HCT116 (cell line): ENCODE measurements at regions not wholly inside any gene's neighbourhood (a gene's known extent, or its start where the extent isn't known, plus 50 kb on each side); places are given as distances from the start of the nearest gene placed in this dataset.

Experiments
- ATAC-seq: fragments of 200-7000 bp; cut with Tn5 transposase; 2 replicates; pipeline ENCODE4 v1.9.1; 2020; ENCODE audit warnings: mild to moderate bottlenecking, moderate library complexity
- BruUV-seq: library from RNA; stranded (reverse); fragments of 400-500 nt; replicated peaks from 2 replicates; lab custom pipeline; 2021; lab: Mats Ljungman, UMichigan
- CTCF ChIA-PET: fragments of 300-600 bp; sonication (Branson Sonifier 250); formaldehyde crosslinking; loops from one replicate; lab custom pipeline; 2021; ENCODE audit warnings: antibody characterized with exemption; lab: Charles Lee
- POLR2A ChIA-PET: fragments of 300-600, 350-600 bp; sonication (Branson Sonifier 250); formaldehyde crosslinking; loops from one replicate; lab custom pipeline; 2021; ENCODE audit warnings: antibody characterized with exemption; lab: Charles Lee
- RAD21 ChIA-PET, 2 experiments: fragments of 300-600 bp; sonication (Branson Sonifier 250); formaldehyde crosslinking; loops; one replicate each; lab custom pipeline; 2023; ENCODE audit warnings: low total read pairs in 2 of 2; ENCODE audit not compliant: uncharacterized antibody in 2 of 2, unreplicated experiment in 2 of 2, low non-redundant PET in 1 of 2; lab: Charles Lee
- DNase-seq: peaks from one replicate; pipeline ENCODE4 v3.0.0-alpha.2; 2010; ENCODE audit warnings: low read depth, low spot score
- H2AFZ ChIP-seq: fragments of 200-600 bp; shearing (Covaris generic), sonication (generic); 2 replicates; pipeline ENCODE4 v1.6.1; 2017; ENCODE audit warnings: low read depth, mixed run types, mixed read lengths, antibody characterized with exemption, low read length; ENCODE audit not compliant: poor library complexity, severe bottlenecking
- H3K27ac ChIP-seq: 2 replicates; pipeline ENCODE4 v1.5.1; 2012; ENCODE audit warnings: low read depth, low read length
- H3K27me3 ChIP-seq: fragments of 200-600 bp; sonication (generic); 2 replicates; pipeline ENCODE4 v1.6.1; 2016; ENCODE audit warnings: mixed run types, low read length, mixed read lengths; ENCODE audit not compliant: insufficient read depth
- H3K36me3 ChIP-seq, 2 experiments: fragments of 200-500 bp in 1 of 2; fragments of 200-600 bp in 1 of 2; sonication (Bioruptor generic) in 1 of 2; sonication (generic) in 1 of 2; 2 replicates each; pipeline versions ENCODE4 v1.5.1 to v1.6.1; 2014 to 2016; ENCODE audit warnings: low read length in 2 of 2, inconsistent platforms in 1 of 2, mixed read lengths in 1 of 2, mixed run types in 1 of 2; ENCODE audit not compliant: insufficient read depth in 2 of 2, control insufficient read depth in 1 of 2
- H3K4me1 ChIP-seq, 2 experiments: fragments of 200-600 bp in 1 of 2; sonication (generic) in 1 of 2; 2 replicates each; pipeline versions ENCODE4 v1.5.1 to v1.6.1; 2012 to 2017; ENCODE audit warnings: low read length in 2 of 2, inconsistent platforms in 1 of 2, mild to moderate bottlenecking in 1 of 2, mixed read lengths in 1 of 2, mixed run types in 1 of 2, moderate library complexity in 1 of 2; ENCODE audit not compliant: insufficient read depth in 2 of 2, control insufficient read depth in 1 of 2
- H3K4me2 ChIP-seq: fragments of 200-600 bp; sonication (generic); 2 replicates; pipeline ENCODE4 v1.6.1; 2017; ENCODE audit warnings: mixed run types, low read length, mixed read lengths
- H3K4me3 ChIP-seq, 2 experiments: fragments of 200-600 bp in 1 of 2; sonication (generic) in 1 of 2; replicated peaks in 1 of 2; 2 replicates each; pipeline ENCODE4 v1.5.1; 2011 to 2016; ENCODE audit warnings: low read length in 2 of 2, control low read depth in 1 of 2, low read depth in 1 of 2, mild to moderate bottlenecking in 1 of 2, mixed read lengths in 1 of 2, mixed run types in 1 of 2
- H3K79me2 ChIP-seq: fragments of 200-600 bp; sonication (generic); 2 replicates; pipeline ENCODE4 v1.6.1; 2017; ENCODE audit warnings: mild to moderate bottlenecking, mixed run types, low read length, moderate library complexity, mixed read lengths; ENCODE audit not compliant: insufficient read depth
- H3K9ac ChIP-seq: fragments of 200-600 bp; sonication (generic); 2 replicates; pipeline ENCODE4 v1.6.1; 2016; ENCODE audit warnings: low read length, mixed read lengths
- H3K9me2 ChIP-seq: fragments of 200-600 bp; sonication (generic), shearing (Covaris generic); 2 replicates; pipeline ENCODE4 v1.6.1; 2017; ENCODE audit warnings: mixed run types, mild to moderate bottlenecking, moderate library complexity; ENCODE audit not compliant: insufficient read depth
- H3K9me3 ChIP-seq, 2 experiments: fragments of 200-500 bp in 1 of 2; fragments of 200-600 bp in 1 of 2; sonication (Bioruptor generic) in 1 of 2; sonication (generic) in 1 of 2; 2 replicates each; pipeline ENCODE4 v1.6.1; 2014 to 2017; ENCODE audit warnings: low read length in 2 of 2, mixed read lengths in 2 of 2, inconsistent platforms in 1 of 2, low read depth in 1 of 2, mild to moderate bottlenecking in 1 of 2, mixed run types in 1 of 2, moderate library complexity in 1 of 2; ENCODE audit not compliant: control insufficient read depth in 1 of 2, insufficient read depth in 1 of 2
- H4K20me1 ChIP-seq: fragments of 200-600 bp; sonication (generic), shearing (Covaris generic); 2 replicates; pipeline ENCODE4 v1.6.1; 2017; ENCODE audit warnings: mixed run types, mild to moderate bottlenecking, moderate library complexity; ENCODE audit not compliant: insufficient read depth
- CEBPB ChIP-seq: IDR thresholded peaks from 2 replicates; pipeline ENCODE4 v1.6.1; 2012; ENCODE audit warnings: low read depth
- POLR2A ChIP-seq: IDR thresholded peaks from 2 replicates; pipeline ENCODE4 v1.7.0; 2011; ENCODE audit warnings: borderline replicate concordance; ENCODE audit not compliant: insufficient read depth, insufficient read length; ENCODE audit errors: extremely low read depth
- POLR2AphosphoS5 ChIP-seq: IDR thresholded peaks from 2 replicates; pipeline ENCODE4 v1.6.1; 2011; ENCODE audit warnings: mild to moderate bottlenecking, low read depth, low read length, moderate library complexity
- SIN3A ChIP-seq: IDR thresholded peaks from 2 replicates; pipeline ENCODE4 v1.6.1; 2012; ENCODE audit warnings: low read depth
- SP1 ChIP-seq: IDR thresholded peaks from 2 replicates; pipeline ENCODE4 v1.6.1; 2012; ENCODE audit warnings: low read depth
- SRF ChIP-seq: IDR thresholded peaks from 2 replicates; pipeline ENCODE4 v1.6.1; 2012; ENCODE audit warnings: low read depth
- ZNF274 ChIP-seq: fragments of 200-500 bp; sonication (Bioruptor generic); IDR thresholded peaks from 2 replicates; pipeline ENCODE4 v1.6.1; 2014; ENCODE audit warnings: mild to moderate bottlenecking, low read depth, low read length, inconsistent platforms
- intact Hi-C: fragments of 100-400 bp; cut with micrococcal nuclease; formaldehyde crosslinking; loops from 2 replicates; pipeline ENCODE4 v1.10.0; 2022
- TF ChIP-seq, protein P1 (sequence below), 3 experiments: fragments of 200-600 bp in 1 of 3; sonication (generic) in 1 of 3; IDR thresholded peaks in 2 of 3; conservative IDR thresholded peaks in 1 of 3; 2 replicates each; pipeline ENCODE4 v1.5.1; 2012 to 2017; ENCODE audit warnings: low read depth in 2 of 3, low read length in 2 of 3, antibody characterized with exemption in 1 of 3, borderline replicate concordance in 1 of 3, control low read depth in 1 of 3, mild to moderate bottlenecking in 1 of 3, mixed read lengths in 1 of 3, mixed run types in 1 of 3, moderate library complexity in 1 of 3; ENCODE audit not compliant: insufficient read depth in 1 of 3

DNA sequence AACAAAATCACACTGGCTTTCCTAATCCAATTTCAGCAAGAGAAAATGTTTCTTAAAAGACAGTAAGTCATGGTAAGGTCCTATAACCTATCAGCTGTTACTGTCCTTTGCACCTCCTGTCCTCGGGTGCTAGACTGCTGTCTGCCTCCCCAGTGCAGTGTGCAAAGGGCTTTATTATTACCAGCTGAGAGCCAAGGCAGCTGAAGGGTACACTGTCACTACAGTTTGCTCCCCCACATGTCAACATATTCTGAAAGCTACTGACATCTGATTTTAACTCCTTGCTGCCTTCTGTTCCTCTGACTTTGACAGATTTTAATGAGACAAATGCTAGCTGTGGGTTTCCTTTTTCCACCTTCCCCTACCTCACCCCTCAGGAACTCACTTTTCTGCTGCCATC, 389.4 kb upstream of the SLC24A2 start (continued):
- TF ChIP-seq, protein P1, sequence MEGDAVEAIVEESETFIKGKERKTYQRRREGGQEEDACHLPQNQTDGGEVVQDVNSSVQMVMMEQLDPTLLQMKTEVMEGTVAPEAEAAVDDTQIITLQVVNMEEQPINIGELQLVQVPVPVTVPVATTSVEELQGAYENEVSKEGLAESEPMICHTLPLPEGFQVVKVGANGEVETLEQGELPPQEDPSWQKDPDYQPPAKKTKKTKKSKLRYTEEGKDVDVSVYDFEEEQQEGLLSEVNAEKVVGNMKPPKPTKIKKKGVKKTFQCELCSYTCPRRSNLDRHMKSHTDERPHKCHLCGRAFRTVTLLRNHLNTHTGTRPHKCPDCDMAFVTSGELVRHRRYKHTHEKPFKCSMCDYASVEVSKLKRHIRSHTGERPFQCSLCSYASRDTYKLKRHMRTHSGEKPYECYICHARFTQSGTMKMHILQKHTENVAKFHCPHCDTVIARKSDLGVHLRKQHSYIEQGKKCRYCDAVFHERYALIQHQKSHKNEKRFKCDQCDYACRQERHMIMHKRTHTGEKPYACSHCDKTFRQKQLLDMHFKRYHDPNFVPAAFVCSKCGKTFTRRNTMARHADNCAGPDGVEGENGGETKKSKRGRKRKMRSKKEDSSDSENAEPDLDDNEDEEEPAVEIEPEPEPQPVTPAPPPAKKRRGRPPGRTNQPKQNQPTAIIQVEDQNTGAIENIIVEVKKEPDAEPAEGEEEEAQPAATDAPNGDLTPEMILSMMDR (IDR thresholded peaks at IDR 0.05 in 2 of 3, conservative IDR thresholded peaks at IDR 0.05 in 1 of 3; ENCODE audit: borderline replicate concordance in 1 of 3, insufficient read depth in 1 of 3, low read depth in 2 of 3, low read length in 2 of 3) = no peak
- no peak for TF ChIP-seq ZNF274
- no peak for TF ChIP-seq CEBPB
- no peak for TF ChIP-seq POLR2AphosphoS5
- TF ChIP-seq SRF = no peak

DNA sequence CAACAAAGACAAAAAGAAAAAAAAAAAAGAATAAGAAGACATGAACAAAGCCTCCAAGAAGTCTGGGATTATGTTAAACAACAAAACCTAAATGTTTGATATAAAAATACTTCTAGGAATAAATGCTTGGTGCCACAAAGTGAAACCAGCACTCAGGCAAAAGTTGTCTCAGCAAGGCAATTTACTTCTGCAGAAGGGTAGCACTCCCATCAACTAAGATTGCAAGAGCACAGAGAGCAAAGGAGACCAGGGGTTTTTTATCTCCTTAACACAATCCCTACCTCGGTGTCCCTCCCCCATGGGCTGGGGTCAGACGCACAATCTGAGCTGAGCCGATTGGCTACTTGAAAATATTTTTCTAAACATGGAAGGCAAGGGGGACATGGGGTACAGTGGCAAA, 381.3 kb upstream of the SLC24A2 start:
- H3K4me2 ChIP-seq = no peak overlapping the region
- ChIA-PET POLR2A (no interaction called here), CTCF (no interaction called here), RAD21 (no interaction called here)
- H3K4me3 ChIP-seq = no peak overlapping the region
- H4K20me1 ChIP-seq = no peaks in the 10 kb centered on the region
- H3K4me1 ChIP-seq = no peaks in the 10 kb centered on the region
- H3K36me3 ChIP-seq = no peaks in the 10 kb centered on the region
- BruUV-seq = no TSS peak
- no peak overlapping the region for H3K27ac ChIP-seq
- ATAC-seq (no peak), DNase-seq (no peak)
- H3K9me2 ChIP-seq = no peaks in the 10 kb centered on the region
- TF ChIP-seq SIN3A (no peak), SP1 (no peak), POLR2A (no peak)
- H2AFZ ChIP-seq = no peak overlapping the region
- no peaks in the 10 kb centered on the region for H3K79me2 ChIP-seq
- 0 out of 4 replicates have a peak, but pooled peaks cover 0 to 3% of the 10 kb centered on the region in 2 experiments for H3K9me3 ChIP-seq
- intact Hi-C loops = no loop called here
- H3K27me3 ChIP-seq = peaks cover 3% of the 10 kb centered on the region; the same call in 1 of the 2 replicates
- no peak overlapping the region for H3K9ac ChIP-seq
